ENCODE measurements at regions not wholly inside any gene's neighbourhood (a gene's known extent, or its start where the extent isn't known, plus 50 kb on each side); places are given as distances from the start of the nearest gene placed in this dataset.

GRCh38 chr11:40062616-40063015, 1396.8 kb downstream of the LRRC4C start:
- no peak overlapping the region for H3K4me3 ChIP-seq
- H3K9me3 ChIP-seq = no peaks in the 10 kb centered on the region
- ATAC-seq = no peak
- no peak for DNase-seq
- H3K4me1 ChIP-seq (ENCODE audit: low read depth) = no peaks in the 10 kb centered on the region
- intact Hi-C loops (cut with DNase I, micrococcal nuclease) = no loop called here
- no peaks in the 10 kb centered on the region for H3K36me3 ChIP-seq (ENCODE audit: low read depth)
- no peak for TF ChIP-seq CTCF (IDR thresholded peaks at IDR 0.05)

DNA sequence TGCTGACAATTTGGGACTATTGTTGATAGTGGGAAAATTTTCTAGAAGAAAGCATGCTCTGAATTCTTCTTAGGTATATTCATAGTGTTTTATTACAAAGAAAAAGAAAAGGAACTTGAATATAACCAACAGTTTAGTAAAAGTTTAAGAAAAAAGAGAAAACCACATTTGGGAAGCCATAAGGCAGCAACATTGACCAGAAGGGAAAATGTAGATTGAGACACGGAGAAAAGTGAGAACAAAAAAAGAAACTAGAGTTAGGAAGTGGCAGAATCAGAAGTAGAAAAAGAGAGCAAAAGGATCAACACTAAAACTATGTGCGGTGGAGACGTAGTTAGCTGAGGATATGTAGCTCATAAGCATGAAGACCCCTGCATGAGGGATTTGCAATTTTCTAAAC, 1398.2 kb downstream of the LRRC4C start:
- intact Hi-C loops (cut with DNase I, micrococcal nuclease) = no loop called here
- DNase-seq = no peak
- no peaks in the 10 kb centered on the region for H3K4me1 ChIP-seq (ENCODE audit: low read depth)
- H3K9me3 ChIP-seq = no peaks in the 10 kb centered on the region
- H3K4me3 ChIP-seq = no peak overlapping the region
- no peak for ATAC-seq
- no peak for TF ChIP-seq CTCF (IDR thresholded peaks at IDR 0.05)
- H3K36me3 ChIP-seq (ENCODE audit: low read depth) = no peaks in the 10 kb centered on the region

- H3K4me1 ChIP-seq (ENCODE audit: low read depth) = no peaks in the 10 kb centered on the region
- no peaks in the 10 kb centered on the region for H3K36me3 ChIP-seq (ENCODE audit: low read depth)
- intact Hi-C loops (cut with DNase I, micrococcal nuclease) = no loop called here
- H3K9me3 ChIP-seq = no peaks in the 10 kb centered on the region
- ATAC-seq (no peak), DNase-seq (no peak)
- TF ChIP-seq CTCF (IDR thresholded peaks at IDR 0.05) = no peak
- H3K4me3 ChIP-seq = no peak overlapping the region
Observed at GRCh38 chr11:40054631-40055030, 1404.8 kb downstream of the LRRC4C start.

GRCh38 chr11:40045312-40045711, 1414.1 kb downstream of the LRRC4C start:
- TF ChIP-seq CTCF (IDR thresholded peaks at IDR 0.05) = no peak
- no peak for ATAC-seq
- Histone ChIP-seq H3K36me3 (ENCODE audit: low read depth) (no peaks in the 10 kb centered on the region), H3K4me3 (no peak overlapping the region), H3K4me1 (ENCODE audit: low read depth) (no peaks in the 10 kb centered on the region), H3K9me3 (no peaks in the 10 kb centered on the region)
- intact Hi-C loops (cut with DNase I, micrococcal nuclease) = no loop called here
- DNase-seq = no peak

DNA sequence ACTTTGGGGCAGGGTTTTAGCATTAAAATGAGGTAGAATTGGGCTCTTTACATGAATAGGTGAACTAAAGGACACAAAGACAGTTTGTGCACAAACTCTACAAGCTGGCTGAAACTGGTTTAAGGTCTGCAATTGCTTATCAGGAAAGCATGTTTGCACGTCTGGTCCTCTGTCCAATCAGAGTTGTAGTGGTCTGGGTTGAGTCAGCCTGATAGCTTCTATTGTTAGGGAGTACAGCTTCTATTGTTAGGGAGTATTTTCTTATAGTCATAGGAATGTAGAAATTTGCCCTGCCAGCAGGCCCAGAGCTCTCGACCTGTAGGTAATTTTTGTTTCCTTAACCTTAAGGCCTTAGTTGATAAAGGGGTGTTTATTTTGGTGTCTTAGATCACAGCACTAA, 1422.4 kb downstream of the LRRC4C start:
- peak; percentile 33 for ATAC-seq
- no peak for DNase-seq
- Histone ChIP-seq H3K9me3 (no peaks in the 10 kb centered on the region), H3K4me1 (ENCODE audit: low read depth) (no peaks in the 10 kb centered on the region), H3K36me3 (ENCODE audit: low read depth) (no peaks in the 10 kb centered on the region), H3K4me3 (no peak overlapping the region)
- intact Hi-C loops (cut with DNase I, micrococcal nuclease) = no loop called here
- no peak for TF ChIP-seq CTCF (IDR thresholded peaks at IDR 0.05)

DNA sequence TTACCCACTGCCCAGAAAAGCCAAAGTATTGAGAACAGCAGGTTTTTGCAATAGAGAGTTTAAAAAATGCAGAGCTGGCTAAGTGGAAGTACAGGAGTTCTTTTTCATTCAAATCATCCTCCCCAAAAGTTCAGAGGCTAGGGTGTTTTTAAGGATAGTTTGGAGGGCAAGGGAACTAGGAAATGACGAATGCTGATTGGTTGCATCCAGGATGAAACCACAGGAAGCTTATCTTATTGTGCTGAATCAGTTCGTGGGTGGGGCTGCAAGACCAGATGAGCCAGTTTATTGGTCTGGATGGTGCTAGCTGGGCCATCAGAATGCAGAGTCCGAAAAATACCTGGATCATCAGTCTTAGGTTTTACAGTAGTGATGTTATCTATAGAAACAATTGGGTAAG, 1427.1 kb downstream of the LRRC4C start:
- H3K4me3 ChIP-seq = no peak overlapping the region
- no peaks in the 10 kb centered on the region for H3K36me3 ChIP-seq (ENCODE audit: low read depth)
- no peak for DNase-seq
- intact Hi-C loops (cut with DNase I, micrococcal nuclease) = no loop called here
- no peaks in the 10 kb centered on the region for H3K9me3 ChIP-seq
- ATAC-seq = no peak
- H3K4me1 ChIP-seq (ENCODE audit: low read depth) = no peaks in the 10 kb centered on the region
- TF ChIP-seq CTCF (IDR thresholded peaks at IDR 0.05) = no peak
